ENCODE measurements at regions not wholly inside any gene's neighbourhood (a gene's known extent, or its start where the extent isn't known, plus 50 kb on each side); places are given as distances from the start of the nearest gene placed in this dataset.

GRCh38 chr3:124297062-124297980 lies 305.4 kb upstream of the ROPN1 start:
- Histone ChIP-seq H3K9me3 (replicated peaks in 1 of 2; ENCODE audit: control insufficient read depth in 2 of 2, insufficient read depth in 1 of 2, low read depth in 1 of 2, low read length in 2 of 2) (no peaks in the 10 kb centered on the region), H3K9ac (ENCODE audit: low read depth, low read length, poor library complexity) (no peak overlapping the region), H2BK5ac (ENCODE audit: low read length) (no peak overlapping the region), H2BK120ac (ENCODE audit: low read depth, low read length) (no peak overlapping the region), H3K18ac (ENCODE audit: low read length) (no peak overlapping the region), H3K4ac (ENCODE audit: low read length) (no peak overlapping the region), H3K36me3 (replicated peaks in 1 of 2; ENCODE audit: control insufficient read depth in 2 of 2, insufficient read depth in 2 of 2, low read length in 2 of 2) (peaks cover 0 to 2% of the 10 kb centered on the region in 2 donors), H3K27me3 (ENCODE audit: control insufficient read depth in 3 of 3, insufficient read depth in 3 of 3, low read depth in 1 of 3, low read length in 3 of 3) (no peaks in the 10 kb centered on the region), H2AK5ac (ENCODE audit: low read depth, low read length) (no peak overlapping the region), H2BK15ac (ENCODE audit: low read length) (no peak overlapping the region), H4K91ac (ENCODE audit: low read depth, low read length, poor library complexity) (no peak overlapping the region), H3K4me1 (ENCODE audit: control insufficient read depth in 2 of 2, insufficient read depth in 1 of 2, low read depth in 1 of 2, low read length in 2 of 2) (peaks cover 0 to 19% of the 10 kb centered on the region in 2 donors), H3K23ac (ENCODE audit: low read depth, low read length, poor library complexity) (no peak overlapping the region), H2AFZ (ENCODE audit: low read length) (no peak overlapping the region), H3K27ac (replicated peaks; ENCODE audit: low read length) (no peak overlapping the region), H3K4me3 (ENCODE audit: low read length in 2 of 2) (no peak overlapping the region), H3K14ac (ENCODE audit: low read length) (no peak overlapping the region), H2BK12ac (ENCODE audit: low read length) (no peak overlapping the region), H4K8ac (ENCODE audit: low read depth, low read length) (no peak overlapping the region), H3K4me2 (ENCODE audit: insufficient read depth, low read length, poor library complexity, severe bottlenecking) (no peak overlapping the region), H3K79me1 (ENCODE audit: low read depth, low read length) (no peaks in the 10 kb centered on the region)
- WGBS, 2 donors (ENCODE audit: extremely low coverage in 2 of 2, insufficient read length in 2 of 2, insufficient replicate concordance in 1 of 2), result no CpG with 5 or more reads among the region's 3 CpGs
- no peak for DNase-seq (ENCODE audit: low spot score)

GRCh38 chr3:124298301-124298700 lies 306.4 kb upstream of the ROPN1 start:
- no peak overlapping the region for H3K18ac ChIP-seq (ENCODE audit: low read length)
- no peak overlapping the region for H3K23ac ChIP-seq (ENCODE audit: low read depth, low read length, poor library complexity)
- no peaks in the 10 kb centered on the region for H3K9me3 ChIP-seq (replicated peaks in 1 of 2; ENCODE audit: control insufficient read depth in 2 of 2, insufficient read depth in 1 of 2, low read depth in 1 of 2, low read length in 2 of 2)
- H3K4me2 ChIP-seq (ENCODE audit: insufficient read depth, low read length, poor library complexity, severe bottlenecking), result no peak overlapping the region
- H3K9ac ChIP-seq (ENCODE audit: low read depth, low read length, poor library complexity), result no peak overlapping the region
- no CpG with 5 or more reads among the region's 5 CpGs for WGBS, 2 donors (ENCODE audit: extremely low coverage in 2 of 2, insufficient read length in 2 of 2, insufficient replicate concordance in 1 of 2)
- no peak overlapping the region for H3K14ac ChIP-seq (ENCODE audit: low read length)
- H3K27ac ChIP-seq (replicated peaks; ENCODE audit: low read length), result no peak overlapping the region
- H2AK5ac ChIP-seq (ENCODE audit: low read depth, low read length), result no peak overlapping the region
- H3K36me3 ChIP-seq (replicated peaks in 1 of 2; ENCODE audit: control insufficient read depth in 2 of 2, insufficient read depth in 2 of 2, low read length in 2 of 2), result peaks cover 0 to 2% of the 10 kb centered on the region in 2 donors
- H2BK12ac ChIP-seq (ENCODE audit: low read length), result no peak overlapping the region
- H4K91ac ChIP-seq (ENCODE audit: low read depth, low read length, poor library complexity), result no peak overlapping the region
- H2BK15ac ChIP-seq (ENCODE audit: low read length), result no peak overlapping the region
- no peak overlapping the region for H3K4ac ChIP-seq (ENCODE audit: low read length)
- H3K27me3 ChIP-seq (ENCODE audit: control insufficient read depth in 3 of 3, insufficient read depth in 3 of 3, low read depth in 1 of 3, low read length in 3 of 3), result no peaks in the 10 kb centered on the region
- no peak overlapping the region for H4K8ac ChIP-seq (ENCODE audit: low read depth, low read length)
- H2AFZ ChIP-seq (ENCODE audit: low read length), result no peak overlapping the region
- H2BK120ac ChIP-seq (ENCODE audit: low read depth, low read length), result no peak overlapping the region
- peaks cover 0 to 19% of the 10 kb centered on the region in 2 donors for H3K4me1 ChIP-seq (ENCODE audit: control insufficient read depth in 2 of 2, insufficient read depth in 1 of 2, low read depth in 1 of 2, low read length in 2 of 2)
- no peak for DNase-seq (ENCODE audit: low spot score)
- H3K79me1 ChIP-seq (ENCODE audit: low read depth, low read length), result no peaks in the 10 kb centered on the region
- no peak overlapping the region for H3K4me3 ChIP-seq (ENCODE audit: low read length in 2 of 2)
- H2BK5ac ChIP-seq (ENCODE audit: low read length), result no peak overlapping the region

GRCh38 chr3:124298951-124299350 lies 307.0 kb upstream of the ROPN1 start:
- WGBS, 2 donors (ENCODE audit: extremely low coverage in 2 of 2, insufficient read length in 2 of 2, insufficient replicate concordance in 1 of 2), result no CpG with 5 or more reads among the region's 6 CpGs
- H3K4me2 ChIP-seq (ENCODE audit: insufficient read depth, low read length, poor library complexity, severe bottlenecking), result no peak overlapping the region
- H2BK12ac ChIP-seq (ENCODE audit: low read length), result no peak overlapping the region
- H3K9ac ChIP-seq (ENCODE audit: low read depth, low read length, poor library complexity), result no peak overlapping the region
- H3K4me3 ChIP-seq (ENCODE audit: low read length in 2 of 2), result no peak overlapping the region
- H4K91ac ChIP-seq (ENCODE audit: low read depth, low read length, poor library complexity), result no peak overlapping the region
- peaks cover 0 to 19% of the 10 kb centered on the region in 2 donors for H3K4me1 ChIP-seq (ENCODE audit: control insufficient read depth in 2 of 2, insufficient read depth in 1 of 2, low read depth in 1 of 2, low read length in 2 of 2)
- no peak overlapping the region for H2BK5ac ChIP-seq (ENCODE audit: low read length)
- H3K18ac ChIP-seq (ENCODE audit: low read length), result no peak overlapping the region
- no peaks in the 10 kb centered on the region for H3K27me3 ChIP-seq (ENCODE audit: control insufficient read depth in 3 of 3, insufficient read depth in 3 of 3, low read depth in 1 of 3, low read length in 3 of 3)
- H3K79me1 ChIP-seq (ENCODE audit: low read depth, low read length), result no peaks in the 10 kb centered on the region
- H3K36me3 ChIP-seq (replicated peaks in 1 of 2; ENCODE audit: control insufficient read depth in 2 of 2, insufficient read depth in 2 of 2, low read length in 2 of 2), result peaks cover 0 to 2% of the 10 kb centered on the region in 2 donors
- no peak overlapping the region for H3K23ac ChIP-seq (ENCODE audit: low read depth, low read length, poor library complexity)
- no peak overlapping the region for H3K4ac ChIP-seq (ENCODE audit: low read length)
- H2AFZ ChIP-seq (ENCODE audit: low read length), result peak overlapping the region; percentile 0
- H2AK5ac ChIP-seq (ENCODE audit: low read depth, low read length), result no peak overlapping the region
- no peak overlapping the region for H2BK120ac ChIP-seq (ENCODE audit: low read depth, low read length)
- no peak overlapping the region for H3K27ac ChIP-seq (replicated peaks; ENCODE audit: low read length)
- H3K14ac ChIP-seq (ENCODE audit: low read length), result no peak overlapping the region
- no peaks in the 10 kb centered on the region for H3K9me3 ChIP-seq (replicated peaks in 1 of 2; ENCODE audit: control insufficient read depth in 2 of 2, insufficient read depth in 1 of 2, low read depth in 1 of 2, low read length in 2 of 2)
- H2BK15ac ChIP-seq (ENCODE audit: low read length), result no peak overlapping the region
- no peak overlapping the region for H4K8ac ChIP-seq (ENCODE audit: low read depth, low read length)
- DNase-seq (ENCODE audit: low spot score), result no peak

GRCh38 chr3:124299831-124300230 lies 307.9 kb upstream of the ROPN1 start:
- Histone ChIP-seq H2BK12ac (ENCODE audit: low read length) (no peak overlapping the region), H2BK15ac (ENCODE audit: low read length) (no peak overlapping the region)
- WGBS, 2 donors (ENCODE audit: extremely low coverage in 2 of 2, insufficient read length in 2 of 2, insufficient replicate concordance in 1 of 2), result no CpG with 5 or more reads among the region's 1 CpG

More at GRCh38 chr3:124299831-124300230, 307.9 kb upstream of the ROPN1 start:
- no peak overlapping the region for H3K4me3 ChIP-seq (ENCODE audit: low read length in 2 of 2)
- H2AK5ac ChIP-seq (ENCODE audit: low read depth, low read length), result no peak overlapping the region
- H3K14ac ChIP-seq (ENCODE audit: low read length), result no peak overlapping the region
- H2AFZ ChIP-seq (ENCODE audit: low read length), result no peak overlapping the region
- H3K27me3 ChIP-seq (ENCODE audit: control insufficient read depth in 3 of 3, insufficient read depth in 3 of 3, low read depth in 1 of 3, low read length in 3 of 3), result no peaks in the 10 kb centered on the region
- H3K18ac ChIP-seq (ENCODE audit: low read length), result no peak overlapping the region
- no peak overlapping the region for H4K91ac ChIP-seq (ENCODE audit: low read depth, low read length, poor library complexity)
- no peak overlapping the region for H3K23ac ChIP-seq (ENCODE audit: low read depth, low read length, poor library complexity)
- no peak overlapping the region for H3K4me2 ChIP-seq (ENCODE audit: insufficient read depth, low read length, poor library complexity, severe bottlenecking)
- H3K79me1 ChIP-seq (ENCODE audit: low read depth, low read length), result no peaks in the 10 kb centered on the region
- H2BK120ac ChIP-seq (ENCODE audit: low read depth, low read length), result no peak overlapping the region
- no peak for DNase-seq (ENCODE audit: low spot score)
- peaks cover 0 to 19% of the 10 kb centered on the region in 2 donors for H3K4me1 ChIP-seq (ENCODE audit: control insufficient read depth in 2 of 2, insufficient read depth in 1 of 2, low read depth in 1 of 2, low read length in 2 of 2)
- H4K8ac ChIP-seq (ENCODE audit: low read depth, low read length), result no peak overlapping the region
- peaks cover 0 to 2% of the 10 kb centered on the region in 2 donors for H3K36me3 ChIP-seq (replicated peaks in 1 of 2; ENCODE audit: control insufficient read depth in 2 of 2, insufficient read depth in 2 of 2, low read length in 2 of 2)
- no peak overlapping the region for H3K9ac ChIP-seq (ENCODE audit: low read depth, low read length, poor library complexity)
- H3K27ac ChIP-seq (replicated peaks; ENCODE audit: low read length), result no peak overlapping the region
- H2BK5ac ChIP-seq (ENCODE audit: low read length), result no peak overlapping the region
- H3K4ac ChIP-seq (ENCODE audit: low read length), result no peak overlapping the region
- H3K9me3 ChIP-seq (replicated peaks in 1 of 2; ENCODE audit: control insufficient read depth in 2 of 2, insufficient read depth in 1 of 2, low read depth in 1 of 2, low read length in 2 of 2), result no peaks in the 10 kb centered on the region

Measured in neuronal stem cell (in vitro differentiated cells).